Activated naive CD4-positive, alpha-beta T cell treated with anti-CD3 and anti-CD28 coated beads for 36 hours (primary cell): ENCODE measurements at regions not wholly inside any gene's neighbourhood (a gene's known extent, or its start where the extent isn't known, plus 50 kb on each side); places are given as distances from the start of the nearest gene placed in this dataset.

Experiments
- CTCF ChIA-PET: fragments of 350-600 bp; sonication (Branson Sonifier 250); formaldehyde crosslinking; loops from one replicate; lab custom pipeline; 2021; ENCODE audit warnings: antibody characterized with exemption; lab: Charles Lee
- DNase-seq: peaks from one replicate; pipeline ENCODE4 v3.0.0-alpha.2; 2020
- H3K27ac Mint-ChIP-seq: one replicate; pipeline ENCODE4 v1.8.0; 2021; ENCODE audit warnings: mild to moderate bottlenecking, mixed read lengths
- H3K27me3 Mint-ChIP-seq: one replicate; pipeline ENCODE4 v1.8.0; 2021; ENCODE audit warnings: low read depth, mixed read lengths
- H3K36me3 Mint-ChIP-seq: one replicate; pipeline ENCODE4 v1.8.0; 2021; ENCODE audit warnings: low read depth, mixed read lengths
- H3K4me1 Mint-ChIP-seq: one replicate; pipeline ENCODE4 v1.8.0; 2021; ENCODE audit warnings: low read depth, mixed read lengths
- H3K4me3 Mint-ChIP-seq: one replicate; pipeline ENCODE4 v1.8.0; 2021; ENCODE audit warnings: mild to moderate bottlenecking, moderate library complexity, mixed read lengths
- H3K9me3 Mint-ChIP-seq: one replicate; pipeline ENCODE4 v1.8.0; 2021; ENCODE audit warnings: mixed read lengths
- intact Hi-C: fragments of 100-400 bp; cut with micrococcal nuclease; formaldehyde crosslinking; loops from one replicate; pipeline ENCODE4 v1.15.1; 2023

- Mint-ChIP-seq H3K27me3 (peaks cover 53% of the 10 kb centered on the region), H3K4me3 (no peak overlapping the region), H3K9me3 (no peaks in the 10 kb centered on the region), H3K36me3 (no peaks in the 10 kb centered on the region), H3K4me1 (peaks cover 5% of the 10 kb centered on the region), H3K27ac (no peak overlapping the region)
- DNase-seq, result no peak
- intact Hi-C loops, result no loop called here
- CTCF ChIA-PET, result no interaction called here
Observed at GRCh38 chr7:28267012-28267411, 86.4 kb upstream of the JAZF1 start.

GRCh38 chr7:28269700-28270361 lies 89.2 kb upstream of the JAZF1 start:
- no peak for DNase-seq
- Mint-ChIP-seq H3K27ac (no peak overlapping the region), H3K4me1 (peaks cover 9% of the 10 kb centered on the region), H3K36me3 (peaks cover 3% of the 10 kb centered on the region), H3K9me3 (peaks cover 4% of the 10 kb centered on the region), H3K4me3 (no peak overlapping the region), H3K27me3 (peaks cover 44% of the 10 kb centered on the region)
- intact Hi-C loops, result no loop called here
- CTCF ChIA-PET, result no interaction called here

DNA sequence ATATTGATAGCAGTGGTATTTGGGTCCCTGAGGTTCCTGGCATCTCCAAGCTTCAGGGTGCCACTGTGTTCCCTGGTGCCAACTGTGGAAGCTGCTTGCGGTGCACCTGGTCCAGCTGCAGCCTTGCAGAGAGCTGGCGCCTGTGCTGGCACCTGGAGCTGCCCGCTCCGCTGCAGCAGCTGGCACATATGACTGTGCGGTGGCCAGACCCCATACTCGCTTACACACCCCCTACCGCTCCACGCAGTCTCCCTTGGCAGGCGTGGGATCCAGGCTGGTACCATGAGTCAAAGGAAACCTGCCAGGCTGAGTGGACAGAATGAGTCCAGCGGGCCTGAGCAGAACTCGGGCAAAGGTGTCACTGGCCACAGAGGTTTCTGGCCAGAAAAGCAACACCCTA lies 89.9 kb upstream of the JAZF1 start:
- no peak for DNase-seq
- intact Hi-C loops, result no loop called here
- Mint-ChIP-seq H3K27me3 (peaks cover 42% of the 10 kb centered on the region), H3K4me1 (peaks cover 9% of the 10 kb centered on the region), H3K4me3 (no peak overlapping the region), H3K36me3 (peaks cover 3% of the 10 kb centered on the region), H3K9me3 (peaks cover 4% of the 10 kb centered on the region), H3K27ac (no peak overlapping the region)
- CTCF ChIA-PET, result no interaction called here

GRCh38 chr7:28272461-28272877 lies 91.9 kb upstream of the JAZF1 start:
- intact Hi-C loops, result loop anchor here (1.0 kb wide), 1 partner anchor 130 kb away; no protein-coding TSS in a partner anchor

GRCh38 chr7:28276298-28276697 lies 95.7 kb upstream of the JAZF1 start:
- Mint-ChIP-seq H3K4me3 (no peak overlapping the region), H3K27ac (no peak overlapping the region), H3K9me3 (peaks cover 4% of the 10 kb centered on the region), H3K36me3 (peaks cover 3% of the 10 kb centered on the region), H3K4me1 (peaks cover 4% of the 10 kb centered on the region), H3K27me3 (peaks cover 15% of the 10 kb centered on the region)
- CTCF ChIA-PET, result no interaction called here
- no peak for DNase-seq
- intact Hi-C loops, result no loop called here

More at GRCh38 chr7:28272461-28272877, 91.9 kb upstream of the JAZF1 start:
- DNase-seq, result peak; percentile 58
- H3K27me3 Mint-ChIP-seq, result peaks cover 38% of the 10 kb centered on the region
- peaks cover 3% of the 10 kb centered on the region for H3K36me3 Mint-ChIP-seq
- peaks cover 4% of the 10 kb centered on the region for H3K9me3 Mint-ChIP-seq
- no peak overlapping the region for H3K4me3 Mint-ChIP-seq
- CTCF ChIA-PET, result interaction anchor here (0.8 kb wide), 1 partner anchor 159 kb away, joined by 3 read pairs; no protein-coding TSS in a partner anchor
- H3K4me1 Mint-ChIP-seq, result peaks cover 9% of the 10 kb centered on the region
- H3K27ac Mint-ChIP-seq, result no peak overlapping the region

DNA sequence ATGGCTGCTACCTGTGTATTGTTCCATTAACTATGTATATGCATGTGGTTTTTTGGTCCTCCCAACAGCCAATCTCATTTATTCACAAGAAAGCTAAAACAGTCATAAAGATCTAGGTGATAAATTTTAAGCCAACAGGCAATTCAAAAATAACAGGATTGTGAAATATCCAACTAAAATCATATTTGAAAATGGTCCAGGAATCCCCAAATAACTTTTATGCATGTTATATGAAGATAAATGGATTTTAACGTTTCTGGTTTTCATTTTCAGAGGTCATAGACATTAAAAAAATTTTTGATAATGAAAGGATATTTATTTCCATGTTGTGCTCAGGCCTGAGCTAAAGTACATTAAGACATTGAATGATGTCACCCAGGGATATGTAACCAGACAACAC lies 96.8 kb upstream of the JAZF1 start:
- H3K9me3 Mint-ChIP-seq, result peaks cover 4% of the 10 kb centered on the region
- CTCF ChIA-PET, result no interaction called here
- no peak overlapping the region for H3K27ac Mint-ChIP-seq
- intact Hi-C loops, result no loop called here
- peaks cover 14% of the 10 kb centered on the region for H3K27me3 Mint-ChIP-seq
- peaks cover 3% of the 10 kb centered on the region for H3K4me1 Mint-ChIP-seq
- no peak overlapping the region for H3K4me3 Mint-ChIP-seq
- DNase-seq, result no peak
- H3K36me3 Mint-ChIP-seq, result peaks cover 3% of the 10 kb centered on the region

DNA sequence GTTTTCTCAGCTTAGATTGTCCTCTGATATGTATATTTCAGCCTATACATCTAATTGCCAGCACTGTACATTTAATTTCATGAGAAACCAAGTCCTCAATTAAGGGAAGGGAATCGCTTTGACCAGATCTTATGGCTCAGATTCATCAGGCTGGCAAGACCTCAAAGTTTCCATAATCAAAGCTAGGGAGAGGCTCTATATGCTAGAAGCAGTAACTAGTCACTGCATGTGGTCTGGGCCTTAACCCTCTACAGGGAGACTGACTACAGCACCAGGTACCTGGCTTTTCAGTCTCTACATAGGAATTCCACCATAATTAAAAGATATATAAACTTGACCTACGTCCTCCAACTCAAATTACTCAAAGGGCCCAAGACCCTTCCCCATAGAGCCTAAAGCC lies 97.4 kb upstream of the JAZF1 start:
- Mint-ChIP-seq H3K36me3 (peaks cover 3% of the 10 kb centered on the region), H3K4me1 (no peaks in the 10 kb centered on the region), H3K27me3 (peaks cover 14% of the 10 kb centered on the region), H3K9me3 (peaks cover 4% of the 10 kb centered on the region), H3K27ac (no peak overlapping the region), H3K4me3 (no peak overlapping the region)
- CTCF ChIA-PET, result no interaction called here
- intact Hi-C loops, result no loop called here
- no peak for DNase-seq

DNA sequence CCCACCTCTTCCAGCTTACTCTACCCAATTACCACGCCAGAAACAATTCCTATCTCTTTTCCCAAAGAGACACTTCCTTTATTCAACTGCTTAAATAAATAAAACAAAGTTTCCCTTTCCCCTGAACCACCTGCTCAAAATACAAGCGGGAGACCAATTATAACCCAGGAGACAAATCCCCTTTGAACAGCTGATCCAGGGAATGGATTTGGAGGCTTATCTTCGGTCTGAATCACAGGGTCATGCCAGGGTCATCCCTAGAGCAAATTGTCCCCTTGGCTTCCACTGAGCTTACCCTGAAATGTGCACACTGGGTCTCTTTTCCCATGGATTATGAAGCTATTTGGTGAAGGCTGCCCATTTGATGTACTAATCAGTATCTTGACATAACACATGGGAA lies 99.9 kb upstream of the JAZF1 start:
- CTCF ChIA-PET, result no interaction called here
- H3K27ac Mint-ChIP-seq, result no peak overlapping the region
- no peak overlapping the region for H3K4me3 Mint-ChIP-seq
- H3K9me3 Mint-ChIP-seq, result peaks cover 1% of the 10 kb centered on the region
- peaks cover 17% of the 10 kb centered on the region for H3K27me3 Mint-ChIP-seq
- no peaks in the 10 kb centered on the region for H3K36me3 Mint-ChIP-seq
- intact Hi-C loops, result no loop called here
- no peak for DNase-seq
- H3K4me1 Mint-ChIP-seq, result no peaks in the 10 kb centered on the region

- peaks cover 20% of the 10 kb centered on the region for H3K4me1 Mint-ChIP-seq
- H3K36me3 Mint-ChIP-seq, result no peaks in the 10 kb centered on the region
- H3K27ac Mint-ChIP-seq, result no peak overlapping the region
- no peak for DNase-seq
- H3K9me3 Mint-ChIP-seq, result peaks cover 1% of the 10 kb centered on the region
- intact Hi-C loops, result loop anchor here (5.0 kb wide), 1 partner anchor 253 kb away; no protein-coding TSS in a partner anchor
- peaks cover 27% of the 10 kb centered on the region for H3K27me3 Mint-ChIP-seq
- H3K4me3 Mint-ChIP-seq, result no peak overlapping the region
- CTCF ChIA-PET, result no interaction called here
Observed at GRCh38 chr7:28290496-28290895, 109.9 kb upstream of the JAZF1 start.

- no peak overlapping the region for H3K4me3 Mint-ChIP-seq
- no peak overlapping the region for H3K27ac Mint-ChIP-seq
- CTCF ChIA-PET, result interaction anchor here (0.7 to 2.3 kb wide), 2 partner anchors 38 to 108 kb away, joined by 3 to 8 read pairs; no protein-coding TSS in a partner anchor
- DNase-seq, result no peak
- peaks cover 1% of the 10 kb centered on the region for H3K9me3 Mint-ChIP-seq
- peaks cover 20% of the 10 kb centered on the region for H3K4me1 Mint-ChIP-seq
- no peaks in the 10 kb centered on the region for H3K36me3 Mint-ChIP-seq
- peaks cover 25% of the 10 kb centered on the region for H3K27me3 Mint-ChIP-seq
- intact Hi-C loops, result loop anchor here (5.0 kb wide), 1 partner anchor 254 kb away; no protein-coding TSS in a partner anchor
Observed at GRCh38 chr7:28291559-28291958, 111.0 kb upstream of the JAZF1 start.

GRCh38 chr7:28292834-28293526 lies 112.4 kb upstream of the JAZF1 start:
- DNase-seq, result peak; percentile 39
- no peaks in the 10 kb centered on the region for H3K9me3 Mint-ChIP-seq
- H3K27ac Mint-ChIP-seq, result no peak overlapping the region
- peaks cover 25% of the 10 kb centered on the region for H3K27me3 Mint-ChIP-seq
- peaks cover 20% of the 10 kb centered on the region for H3K4me1 Mint-ChIP-seq
- CTCF ChIA-PET, result interaction anchor here (0.7 to 2.3 kb wide), 2 partner anchors 36 to 55 kb away, joined by 3 to 8 read pairs; no protein-coding TSS in a partner anchor
- H3K4me3 Mint-ChIP-seq, result no peak overlapping the region
- no peaks in the 10 kb centered on the region for H3K36me3 Mint-ChIP-seq
- intact Hi-C loops, result loop anchor here (1.0 to 5.0 kb wide), 7 partner anchors 35 to 256 kb away; no protein-coding TSS in a partner anchor

GRCh38 chr7:28293527-28293835 lies 112.9 kb upstream of the JAZF1 start:
- H3K27me3 Mint-ChIP-seq, result peaks cover 22% of the 10 kb centered on the region
- H3K4me1 Mint-ChIP-seq, result peaks cover 20% of the 10 kb centered on the region
- CTCF ChIA-PET, result interaction anchor here (0.7 kb wide), 1 partner anchor 55 kb away, joined by 3 read pairs; no protein-coding TSS in a partner anchor
- no peak for DNase-seq
- H3K27ac Mint-ChIP-seq, result no peak overlapping the region
- H3K4me3 Mint-ChIP-seq, result no peak overlapping the region
- no peaks in the 10 kb centered on the region for H3K36me3 Mint-ChIP-seq
- intact Hi-C loops, result loop anchor here (1.0 to 5.0 kb wide), 4 partner anchors 53 to 256 kb away; no protein-coding TSS in a partner anchor
- no peaks in the 10 kb centered on the region for H3K9me3 Mint-ChIP-seq
